SK-N-SH (cell line): ENCODE measurements at regions not wholly inside any gene's neighbourhood (a gene's known extent, or its start where the extent isn't known, plus 50 kb on each side); places are given as distances from the start of the nearest gene placed in this dataset.

Experiments used
- CTCF ChIA-PET: fragments of 300-600, 350-600 bp; formaldehyde crosslinking; extraction: SDS; loops from one replicate; lab custom pipeline; 2021; lab: Yijun Ruan, JAX
- POLR2A ChIA-PET: fragments of 350-600 bp; sonication (Branson Sonifier 250); formaldehyde crosslinking; extraction: SDS; loops from one replicate; lab custom pipeline; 2020; ENCODE audit warnings: antibody characterized with exemption, inconsistent platforms; lab: Yijun Ruan, JAX
- DNase-seq: peaks from one replicate; pipeline ENCODE4 v3.0.0; 2012
- H2AFZ ChIP-seq: fragments of 200-600 bp; sonication (generic); 2 replicates; pipeline ENCODE4 v1.8.1; 2016; ENCODE audit warnings: antibody characterized with exemption, mild to moderate bottlenecking, low read depth
- H3F3A ChIP-seq: fragments of 200-600 bp; sonication (generic); replicated peaks from 2 replicates; pipeline ENCODE3; 2016; ENCODE audit warnings: antibody characterized with exemption, mild to moderate bottlenecking; ENCODE audit not compliant: insufficient read depth
- H3K27ac ChIP-seq, 2 experiments: fragments of 200-500 bp in 1 of 2; fragments of 200-600 bp in 1 of 2; sonication (Bioruptor generic) in 1 of 2; sonication (generic), shearing (Covaris generic) in 1 of 2; 2 replicates each; pipeline versions ENCODE4 v1.5.1 to v1.6.1; 2014 to 2016; ENCODE audit warnings: low read depth in 2 of 2, inconsistent platforms in 1 of 2, low read length in 1 of 2, mild to moderate bottlenecking in 1 of 2, mixed read lengths in 1 of 2
- H3K27me3 ChIP-seq: fragments of 200-600 bp; sonication (generic), shearing (Covaris generic); 2 replicates; pipeline ENCODE4 v1.6.1; 2016; ENCODE audit warnings: mixed run types; ENCODE audit not compliant: insufficient read depth
- H3K36me3 ChIP-seq, 2 experiments: fragments of 200-500 bp in 1 of 2; fragments of 200-600 bp in 1 of 2; sonication (Bioruptor generic) in 1 of 2; sonication (generic) in 1 of 2; replicated peaks in 1 of 2; 2 replicates each; pipeline versions ENCODE3 to v1.5.1; 2014 to 2016; ENCODE audit warnings: low read length in 1 of 2, mild to moderate bottlenecking in 1 of 2; ENCODE audit not compliant: insufficient read depth in 2 of 2, control insufficient read depth in 1 of 2
- H3K4me1 ChIP-seq, 2 experiments: fragments of 200-500 bp in 1 of 2; fragments of 200-600 bp in 1 of 2; sonication (Bioruptor generic) in 1 of 2; sonication (generic), shearing (Covaris generic) in 1 of 2; 2 replicates each; pipeline versions ENCODE4 v1.5.1 to v1.6.1; 2014 to 2016; ENCODE audit warnings: low read depth in 1 of 2, low read length in 1 of 2, mixed run types in 1 of 2; ENCODE audit not compliant: insufficient read depth in 2 of 2, control insufficient read depth in 1 of 2
- H3K4me2 ChIP-seq: fragments of 200-600 bp; sonication (generic), shearing (Covaris generic); 2 replicates; pipeline ENCODE4 v1.6.1; 2017; ENCODE audit warnings: mixed run types
- H3K4me3 ChIP-seq, 2 experiments: fragments of 200-500 bp in 1 of 2; fragments of 200-600 bp in 1 of 2; sonication (Bioruptor generic) in 1 of 2; sonication (generic), shearing (Covaris generic) in 1 of 2; 2 replicates each; pipeline versions ENCODE4 v1.5.1 to v1.8.1; 2014 to 2016; ENCODE audit warnings: low read depth in 2 of 2, inconsistent platforms in 1 of 2, low read length in 1 of 2, mild to moderate bottlenecking in 1 of 2, mixed read lengths in 1 of 2, moderate library complexity in 1 of 2
- H3K79me2 ChIP-seq: fragments of 200-600 bp; sonication (generic); 2 replicates; pipeline ENCODE4 v1.8.1; 2017; ENCODE audit warnings: mild to moderate bottlenecking; ENCODE audit not compliant: insufficient read depth
- H3K9ac ChIP-seq: fragments of 200-600 bp; sonication (generic); 2 replicates; pipeline ENCODE4 v1.6.1; 2017; ENCODE audit warnings: mixed run types
- H3K9me2 ChIP-seq: fragments of 200-600 bp; sonication (generic); 2 replicates; pipeline ENCODE4 v1.6.1; 2017; ENCODE audit warnings: mixed run types
- H3K9me3 ChIP-seq: fragments of 200-600 bp; sonication (generic); 2 replicates; pipeline ENCODE4 v1.6.1; 2017; ENCODE audit warnings: mixed run types, mild to moderate bottlenecking, moderate library complexity
- H4K20me1 ChIP-seq: fragments of 200-600 bp; sonication (generic); 2 replicates; pipeline ENCODE4 v1.6.1; 2017; ENCODE audit warnings: mild to moderate bottlenecking, mixed run types; ENCODE audit not compliant: insufficient read depth
- CHD2 ChIP-seq: fragments of 150-350 bp; IDR thresholded peaks from 2 replicates; pipeline ENCODE4 v1.6.1; 2018; ENCODE audit warnings: low read length; ENCODE audit not compliant: partially characterized antibody
- ELF1 ChIP-seq: IDR thresholded peaks from 2 replicates; pipeline ENCODE4 v1.4.0; 2012
- EP300 ChIP-seq, 2 experiments: IDR thresholded peaks; 2 replicates each; pipeline versions ENCODE4 v1.4.0 to v1.6.1; 2012; ENCODE audit warnings: borderline replicate concordance in 1 of 2, low read depth in 1 of 2, low read length in 1 of 2
- FOSL2 ChIP-seq: IDR thresholded peaks from 2 replicates; pipeline ENCODE4 v1.4.0; 2012; ENCODE audit warnings: low read depth, mild to moderate bottlenecking, moderate library complexity, borderline replicate concordance
- FOXM1 ChIP-seq: IDR thresholded peaks from 2 replicates; pipeline ENCODE4 v1.4.0; 2012; ENCODE audit warnings: low read depth, mild to moderate bottlenecking
- JUND ChIP-seq: IDR thresholded peaks from 2 replicates; pipeline ENCODE4 v1.4.0; 2012
- MAX ChIP-seq: IDR thresholded peaks from 2 replicates; pipeline ENCODE4 v1.4.0; 2012; ENCODE audit warnings: low read depth
- MEF2A ChIP-seq: IDR thresholded peaks from 2 replicates; pipeline ENCODE4 v1.4.0; 2012; ENCODE audit warnings: low read depth, borderline replicate concordance
- POLR2AphosphoS5 ChIP-seq: IDR thresholded peaks from 2 replicates; pipeline ENCODE4 v1.6.1; 2012; ENCODE audit warnings: low read depth, low read length
- RAD21 ChIP-seq: IDR thresholded peaks from 2 replicates; pipeline ENCODE4 v1.6.1; 2012; ENCODE audit warnings: mild to moderate bottlenecking, low read length
- RFX5 ChIP-seq: IDR thresholded peaks from 2 replicates; pipeline ENCODE4 v1.6.1; 2012; ENCODE audit warnings: mild to moderate bottlenecking, improper control_type of control experiment, low read length
- RXRA ChIP-seq: IDR thresholded peaks from 2 replicates; pipeline ENCODE4 v1.4.0; 2012; ENCODE audit warnings: low read depth, mild to moderate bottlenecking, borderline replicate concordance
- SIN3A ChIP-seq: IDR thresholded peaks from 2 replicates; pipeline ENCODE4 v1.6.1; 2012; ENCODE audit warnings: low read depth, mild to moderate bottlenecking, low read length, moderate library complexity, borderline replicate concordance
- SMC3 ChIP-seq: IDR thresholded peaks from 2 replicates; pipeline ENCODE4 v1.6.1; 2012; ENCODE audit warnings: low read depth, low read length, improper control_type of control experiment
- TAF1 ChIP-seq: IDR thresholded peaks from 2 replicates; pipeline ENCODE4 v1.6.1; 2012; ENCODE audit warnings: low read depth, mild to moderate bottlenecking, low read length, moderate library complexity, borderline replicate concordance
- TCF12 ChIP-seq: IDR thresholded peaks from 2 replicates; pipeline ENCODE4 v1.4.0; 2012
- TEAD4 ChIP-seq: IDR thresholded peaks from 2 replicates; pipeline ENCODE4 v1.4.0; 2012; ENCODE audit warnings: mild to moderate bottlenecking, borderline replicate concordance; ENCODE audit not compliant: insufficient read depth
- USF2 ChIP-seq: fragments of 150-350 bp; IDR thresholded peaks from 2 replicates; pipeline ENCODE4 v1.6.1; 2017; ENCODE audit warnings: antibody characterized with exemption, low read length, low read depth, borderline replicate concordance
- WGBS: methylation state at CpG from one replicate; pipeline ENCODE4 v1.1.6; 2017; ENCODE audit warnings: low lambda C conversion rate; 5-methylcytosine and 5-hydroxymethylcytosine counted together
- TF ChIP-seq, protein P1 (sequence below): IDR thresholded peaks from 2 replicates; pipeline ENCODE4 v1.4.0; 2012; ENCODE audit warnings: low read depth, borderline replicate concordance
- TF ChIP-seq, protein P2 (sequence below): fragments of 150-350 bp; IDR thresholded peaks from 2 replicates; pipeline ENCODE4 v1.6.1; 2016; ENCODE audit warnings: mild to moderate bottlenecking, low read depth, low read length
- TF ChIP-seq, protein P3 (sequence below): IDR thresholded peaks from 2 replicates; pipeline ENCODE4 v1.6.1; 2012; ENCODE audit warnings: mild to moderate bottlenecking, low read depth, low read length, moderate library complexity

DNA sequence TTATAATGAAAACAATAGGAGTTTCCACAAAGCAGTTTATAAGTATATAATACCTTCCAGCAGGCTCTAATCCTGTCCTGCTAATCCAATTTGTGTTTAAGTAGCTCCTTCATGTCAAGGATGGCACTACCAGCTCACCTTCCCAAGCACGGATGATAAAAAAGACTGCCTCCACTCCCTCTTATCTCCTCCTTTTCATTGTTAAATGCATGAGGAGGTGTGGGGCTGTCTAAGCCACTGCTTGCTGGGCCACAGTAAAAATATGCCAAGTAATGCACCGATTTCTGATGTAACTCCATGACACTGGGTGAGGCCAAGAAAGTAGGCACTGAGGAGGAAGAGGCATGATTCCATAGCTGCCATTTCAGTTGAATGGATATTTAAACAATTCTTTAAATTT lies 193.1 kb downstream of the ZIC5 start (continued):
- TF ChIP-seq, protein P1, sequence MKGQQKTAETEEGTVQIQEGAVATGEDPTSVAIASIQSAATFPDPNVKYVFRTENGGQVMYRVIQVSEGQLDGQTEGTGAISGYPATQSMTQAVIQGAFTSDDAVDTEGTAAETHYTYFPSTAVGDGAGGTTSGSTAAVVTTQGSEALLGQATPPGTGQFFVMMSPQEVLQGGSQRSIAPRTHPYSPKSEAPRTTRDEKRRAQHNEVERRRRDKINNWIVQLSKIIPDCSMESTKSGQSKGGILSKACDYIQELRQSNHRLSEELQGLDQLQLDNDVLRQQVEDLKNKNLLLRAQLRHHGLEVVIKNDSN = no peak
- TF ChIP-seq MAX (no peak), RFX5 (no peak), SMC3 (no peak), TAF1 (no peak), EP300 (IDR thresholded peaks at IDR 0.05; ENCODE audit: borderline replicate concordance in 1 of 2, low read depth in 1 of 2, low read length in 1 of 2) (no peak), RAD21 (no peak), CHD2 (no peak), USF2 (no peak)
- TF ChIP-seq, protein P2, sequence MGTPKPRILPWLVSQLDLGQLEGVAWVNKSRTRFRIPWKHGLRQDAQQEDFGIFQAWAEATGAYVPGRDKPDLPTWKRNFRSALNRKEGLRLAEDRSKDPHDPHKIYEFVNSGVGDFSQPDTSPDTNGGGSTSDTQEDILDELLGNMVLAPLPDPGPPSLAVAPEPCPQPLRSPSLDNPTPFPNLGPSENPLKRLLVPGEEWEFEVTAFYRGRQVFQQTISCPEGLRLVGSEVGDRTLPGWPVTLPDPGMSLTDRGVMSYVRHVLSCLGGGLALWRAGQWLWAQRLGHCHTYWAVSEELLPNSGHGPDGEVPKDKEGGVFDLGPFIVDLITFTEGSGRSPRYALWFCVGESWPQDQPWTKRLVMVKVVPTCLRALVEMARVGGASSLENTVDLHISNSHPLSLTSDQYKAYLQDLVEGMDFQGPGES = no peak

GRCh38 chr13:99777873-99778272 lies 193.7 kb downstream of the ZIC5 start:
- no peak overlapping the region for H2AFZ ChIP-seq
- no peak overlapping the region for H3K4me2 ChIP-seq
- CTCF ChIA-PET = no interaction called here
- WGBS = 46% methylated on average over 3 of the region's 3 CpGs
- no peaks in the 10 kb centered on the region for H3K27me3 ChIP-seq
- no peak overlapping the region for H3K9ac ChIP-seq
- H3K27ac ChIP-seq = no peak overlapping the region
- H3K36me3 ChIP-seq = no peaks in the 10 kb centered on the region
- POLR2A ChIA-PET = no interaction called here
- H3K79me2 ChIP-seq = no peaks in the 10 kb centered on the region
- no peaks in the 10 kb centered on the region for H3K9me3 ChIP-seq
- no peaks in the 10 kb centered on the region for H4K20me1 ChIP-seq
- H3K4me3 ChIP-seq = no peak overlapping the region
- DNase-seq = no peak
- no peaks in the 10 kb centered on the region for H3F3A ChIP-seq
- no peaks in the 10 kb centered on the region for H3K4me1 ChIP-seq
- no peaks in the 10 kb centered on the region for H3K9me2 ChIP-seq
- TF ChIP-seq ELF1 = no peak
- no peak for TF ChIP-seq JUND
- no peak for TF ChIP-seq SIN3A
- TF ChIP-seq MEF2A = no peak
- TF ChIP-seq FOSL2 = no peak
- no peak for TF ChIP-seq POLR2AphosphoS5
- no peak for TF ChIP-seq CHD2
- TF ChIP-seq, protein P3, sequence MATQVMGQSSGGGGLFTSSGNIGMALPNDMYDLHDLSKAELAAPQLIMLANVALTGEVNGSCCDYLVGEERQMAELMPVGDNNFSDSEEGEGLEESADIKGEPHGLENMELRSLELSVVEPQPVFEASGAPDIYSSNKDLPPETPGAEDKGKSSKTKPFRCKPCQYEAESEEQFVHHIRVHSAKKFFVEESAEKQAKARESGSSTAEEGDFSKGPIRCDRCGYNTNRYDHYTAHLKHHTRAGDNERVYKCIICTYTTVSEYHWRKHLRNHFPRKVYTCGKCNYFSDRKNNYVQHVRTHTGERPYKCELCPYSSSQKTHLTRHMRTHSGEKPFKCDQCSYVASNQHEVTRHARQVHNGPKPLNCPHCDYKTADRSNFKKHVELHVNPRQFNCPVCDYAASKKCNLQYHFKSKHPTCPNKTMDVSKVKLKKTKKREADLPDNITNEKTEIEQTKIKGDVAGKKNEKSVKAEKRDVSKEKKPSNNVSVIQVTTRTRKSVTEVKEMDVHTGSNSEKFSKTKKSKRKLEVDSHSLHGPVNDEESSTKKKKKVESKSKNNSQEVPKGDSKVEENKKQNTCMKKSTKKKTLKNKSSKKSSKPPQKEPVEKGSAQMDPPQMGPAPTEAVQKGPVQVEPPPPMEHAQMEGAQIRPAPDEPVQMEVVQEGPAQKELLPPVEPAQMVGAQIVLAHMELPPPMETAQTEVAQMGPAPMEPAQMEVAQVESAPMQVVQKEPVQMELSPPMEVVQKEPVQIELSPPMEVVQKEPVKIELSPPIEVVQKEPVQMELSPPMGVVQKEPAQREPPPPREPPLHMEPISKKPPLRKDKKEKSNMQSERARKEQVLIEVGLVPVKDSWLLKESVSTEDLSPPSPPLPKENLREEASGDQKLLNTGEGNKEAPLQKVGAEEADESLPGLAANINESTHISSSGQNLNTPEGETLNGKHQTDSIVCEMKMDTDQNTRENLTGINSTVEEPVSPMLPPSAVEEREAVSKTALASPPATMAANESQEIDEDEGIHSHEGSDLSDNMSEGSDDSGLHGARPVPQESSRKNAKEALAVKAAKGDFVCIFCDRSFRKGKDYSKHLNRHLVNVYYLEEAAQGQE = no peak
- no peak for TF ChIP-seq MAX
- TF ChIP-seq RXRA = no peak
- TF ChIP-seq TCF12 = no peak
- TF ChIP-seq RAD21 = no peak
- TF ChIP-seq FOXM1 = no peak
- no peak for TF ChIP-seq TEAD4
- no peak for TF ChIP-seq USF2
- TF ChIP-seq, protein P2 = no peak
